Upper lobe of left lung (tissue), 4 donors: ENCODE measurements at regions not wholly inside any gene's neighbourhood (a gene's known extent, or its start where the extent isn't known, plus 50 kb on each side); places are given as distances from the start of the nearest gene placed in this dataset.

Source experiments
- CTCF ChIP-seq, 6 experiments: fragments of 450-650 bp in 4 of 6; fragments of 200-600 bp in 2 of 6; sonication (generic) in 2 of 6; IDR thresholded peaks; one replicate each; pipeline ENCODE4 v1.5.1; 2016 to 2019; ENCODE audit warnings: antibody characterized with exemption in 6 of 6
- EP300 ChIP-seq, 4 donors: sonication (generic); formaldehyde crosslinking; IDR thresholded peaks; one replicate each; pipeline ENCODE4 v1.5.1; 2017; ENCODE audit warnings: antibody characterized with exemption in 4 of 4, control low read depth in 2 of 4
- POLR2A ChIP-seq, 4 donors: fragments of 450-650 bp; IDR thresholded peaks; one replicate each; pipeline ENCODE4 v1.5.1; 2016 to 2017; ENCODE audit warnings: antibody characterized with exemption in 4 of 4, mild to moderate bottlenecking in 2 of 4
- POLR2AphosphoS5 ChIP-seq, 2 donors: sonication (generic); formaldehyde crosslinking; IDR thresholded peaks; one replicate each; pipeline ENCODE4 v1.5.1; 2017; ENCODE audit warnings: antibody characterized with exemption in 2 of 2

- TF ChIP-seq POLR2A (IDR thresholded peaks at IDR 0.05): no peak
- no peak for TF ChIP-seq CTCF (IDR thresholded peaks at IDR 0.05)
- no peak for TF ChIP-seq EP300 (IDR thresholded peaks at IDR 0.05)
- TF ChIP-seq POLR2AphosphoS5 (IDR thresholded peaks at IDR 0.05): no peak
Measured at GRCh38 chr13:105740739-105741138, 794.7 kb downstream of the EFNB2 start.
